Hepatocyte (in vitro differentiated cells): ENCODE measurements at regions not wholly inside any gene's neighbourhood (a gene's known extent, or its start where the extent isn't known, plus 50 kb on each side); places are given as distances from the start of the nearest gene placed in this dataset.
"Not testable (repeated sequence)": the region's sequence is repeated elsewhere in the genome, so short reads cannot be mapped to it uniquely, and the experiment has no call there.

Source experiments
- CTCF ChIP-seq: fragments of 200-600 bp; sonication (generic); IDR thresholded peaks from 2 replicates; pipeline ENCODE4 v1.5.1; 2016; ENCODE audit warnings: antibody characterized with exemption, mild to moderate bottlenecking; ENCODE audit not compliant: poor library complexity
- EZH2 ChIP-seq: fragments of 200-600 bp; sonication (generic); IDR thresholded peaks from 2 replicates; pipeline ENCODE4 v1.6.1; 2016; ENCODE audit warnings: antibody characterized with exemption, mild to moderate bottlenecking, borderline replicate concordance
- EZH2phosphoT487 ChIP-seq: fragments of 200-600 bp; sonication (generic); IDR thresholded peaks from one replicate; pipeline ENCODE4 v1.6.1; 2018; ENCODE audit warnings: antibody characterized with exemption, mild to moderate bottlenecking, low read depth, moderate library complexity; ENCODE audit not compliant: unreplicated experiment, severe bottlenecking

- TF ChIP-seq CTCF, EZH2, EZH2phosphoT487: not testable (repeated sequence)
Measured at GRCh38 chr16:16572130-16572774, 193.3 kb downstream of the NPIPA7 start.
